ENCODE measurements at regions not wholly inside any gene's neighbourhood (a gene's known extent, or its start where the extent isn't known, plus 50 kb on each side); places are given as distances from the start of the nearest gene placed in this dataset.

GRCh38 chr6:1201547-1202200 is 110.2 kb upstream of the FOXQ1 start:
- no peak for DNase-seq

GRCh38 chr6:1200409-1201101 is 111.3 kb upstream of the FOXQ1 start:
- DNase-seq = no peak

- no peak for DNase-seq
Observed at GRCh38 chr6:1200081-1200408, 111.9 kb upstream of the FOXQ1 start.

GRCh38 chr6:1197309-1197708 is 114.6 kb upstream of the FOXQ1 start:
- no peak for DNase-seq

GRCh38 chr6:1191141-1191630 is 120.7 kb upstream of the FOXQ1 start:
- no peak for DNase-seq

- no peak for DNase-seq
Observed at GRCh38 chr6:1190366-1190765, 121.5 kb upstream of the FOXQ1 start.

- DNase-seq = no peak
Observed at GRCh38 chr6:1188199-1188598, 123.7 kb upstream of the FOXQ1 start.

GRCh38 chr6:1187293-1188131 is 124.4 kb upstream of the FOXQ1 start:
- no peak for DNase-seq

- DNase-seq = no peak
Observed at GRCh38 chr6:1184318-1184717, 127.6 kb upstream of the FOXQ1 start.

GRCh38 chr6:1182722-1183521 is 129.0 kb upstream of the FOXQ1 start:
- no peak for DNase-seq

- no peak for DNase-seq
Observed at GRCh38 chr6:1181939-1182605, 129.8 kb upstream of the FOXQ1 start.

- no peak for DNase-seq
Observed at GRCh38 chr6:1179571-1180459, 132.1 kb upstream of the FOXQ1 start.

GRCh38 chr6:1178590-1178989 is 133.3 kb upstream of the FOXQ1 start:
- no peak for DNase-seq

- no peak for DNase-seq
Observed at GRCh38 chr6:1176567-1176966, 135.3 kb upstream of the FOXQ1 start.

- DNase-seq = no peak
Observed at GRCh38 chr6:1175877-1176276, 136.0 kb upstream of the FOXQ1 start.

- DNase-seq = no peak
Observed at GRCh38 chr6:1170794-1171193, 141.1 kb upstream of the FOXQ1 start.

GRCh38 chr6:1164600-1164999 is 147.3 kb upstream of the FOXQ1 start:
- DNase-seq = peak in 7 of 51 donors; percentile 10 to 34 (median 14)

- DNase-seq = no peak
Observed at GRCh38 chr6:1163501-1163900, 148.4 kb upstream of the FOXQ1 start.

GRCh38 chr6:1162367-1163275 is 149.3 kb upstream of the FOXQ1 start:
- no peak for DNase-seq
